ENCODE measurements at regions not wholly inside any gene's neighbourhood (a gene's known extent, or its start where the extent isn't known, plus 50 kb on each side); places are given as distances from the start of the nearest gene placed in this dataset.

DNA sequence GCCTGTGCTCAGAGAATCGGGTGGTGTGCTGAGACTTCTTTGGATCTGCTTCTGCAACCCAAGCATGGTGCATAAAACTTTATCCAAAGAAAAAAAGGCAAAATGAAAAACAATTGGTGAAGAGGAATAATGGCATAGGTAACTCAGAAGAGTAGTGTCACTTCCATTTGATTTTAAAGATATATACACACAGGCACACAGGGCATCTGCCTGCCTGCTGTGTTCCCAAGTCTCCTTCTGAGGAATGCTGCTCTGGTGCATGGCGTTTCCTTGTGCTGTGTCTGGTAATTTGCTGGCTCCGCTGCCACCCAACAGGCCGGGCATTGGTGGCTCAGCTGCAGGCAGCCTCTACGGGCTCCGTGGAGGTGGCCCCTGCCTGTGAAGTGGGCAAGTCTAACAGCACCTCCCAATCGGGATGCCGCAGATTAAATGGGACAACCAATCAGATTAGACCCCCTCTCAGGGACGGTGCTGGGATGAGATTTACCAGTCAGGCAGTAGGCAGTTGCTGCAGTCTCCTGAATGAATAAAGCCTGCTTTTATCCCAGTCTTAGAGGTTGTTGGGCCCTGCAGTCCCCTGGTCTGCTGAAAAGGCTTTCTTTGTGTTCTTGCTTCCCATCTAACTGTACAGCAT is 253.7 kb upstream of the RASGRP1 start:
- TF ChIP-seq, protein P1, sequence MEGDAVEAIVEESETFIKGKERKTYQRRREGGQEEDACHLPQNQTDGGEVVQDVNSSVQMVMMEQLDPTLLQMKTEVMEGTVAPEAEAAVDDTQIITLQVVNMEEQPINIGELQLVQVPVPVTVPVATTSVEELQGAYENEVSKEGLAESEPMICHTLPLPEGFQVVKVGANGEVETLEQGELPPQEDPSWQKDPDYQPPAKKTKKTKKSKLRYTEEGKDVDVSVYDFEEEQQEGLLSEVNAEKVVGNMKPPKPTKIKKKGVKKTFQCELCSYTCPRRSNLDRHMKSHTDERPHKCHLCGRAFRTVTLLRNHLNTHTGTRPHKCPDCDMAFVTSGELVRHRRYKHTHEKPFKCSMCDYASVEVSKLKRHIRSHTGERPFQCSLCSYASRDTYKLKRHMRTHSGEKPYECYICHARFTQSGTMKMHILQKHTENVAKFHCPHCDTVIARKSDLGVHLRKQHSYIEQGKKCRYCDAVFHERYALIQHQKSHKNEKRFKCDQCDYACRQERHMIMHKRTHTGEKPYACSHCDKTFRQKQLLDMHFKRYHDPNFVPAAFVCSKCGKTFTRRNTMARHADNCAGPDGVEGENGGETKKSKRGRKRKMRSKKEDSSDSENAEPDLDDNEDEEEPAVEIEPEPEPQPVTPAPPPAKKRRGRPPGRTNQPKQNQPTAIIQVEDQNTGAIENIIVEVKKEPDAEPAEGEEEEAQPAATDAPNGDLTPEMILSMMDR (conservative IDR thresholded peaks at IDR 0.05; ENCODE audit: low read length): no peak
- TF ChIP-seq EZH2phosphoT487 (IDR thresholded peaks at IDR 0.05; ENCODE audit: borderline replicate concordance, low read depth, low read length): no peak

Measured in OCI-LY7 (cell line).